Femur (tissue), 1 donor: ENCODE measurements at regions not wholly inside any gene's neighbourhood (a gene's known extent, or its start where the extent isn't known, plus 50 kb on each side); places are given as distances from the start of the nearest gene placed in this dataset.
"Not testable (repeated sequence)": the region's sequence is repeated elsewhere in the genome, so short reads cannot be mapped to it uniquely, and the experiment has no call there.

Source experiments
- DNase-seq: peaks from one replicate; pipeline ENCODE4 v3.0.0-alpha.2; 2017

DNA sequence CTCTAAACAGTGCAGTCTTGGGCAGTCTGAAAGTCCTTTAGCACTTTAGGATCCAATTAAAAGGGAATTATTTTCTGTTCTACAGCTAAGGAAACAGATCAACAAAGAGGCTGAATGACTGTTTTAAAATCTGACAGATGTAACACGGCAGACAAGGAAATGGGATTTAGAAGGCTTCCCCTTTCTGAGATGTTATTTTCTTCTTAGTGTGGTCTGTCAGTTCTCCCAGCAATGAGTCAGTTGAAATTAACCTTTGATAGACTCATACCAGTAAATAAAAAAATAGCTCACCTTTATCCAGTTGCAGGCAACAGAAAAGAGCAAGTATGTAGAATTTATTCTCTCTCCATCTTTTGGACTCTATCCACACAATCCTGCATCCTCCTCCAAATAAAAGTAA, 98.1 kb downstream of the NEDD1 start:
- no peak for DNase-seq

GRCh38 chr12:97005646-97006045, 98.6 kb downstream of the NEDD1 start:
- DNase-seq: no peak

- no peak for DNase-seq
These were observed 99.5 kb downstream of the NEDD1 start for GRCh38 chr12:97006585-97006984.

- no peak for DNase-seq
These were observed 109.1 kb downstream of the NEDD1 start for GRCh38 chr12:97016163-97016562.

- no peak for DNase-seq
These were observed 110.2 kb downstream of the NEDD1 start for GRCh38 chr12:97017213-97017612.

- DNase-seq: no peak
These were observed 115.6 kb downstream of the NEDD1 start for GRCh38 chr12:97022536-97023230.

- DNase-seq: no peak
These were observed 117.3 kb downstream of the NEDD1 start for GRCh38 chr12:97024393-97024792.

DNA sequence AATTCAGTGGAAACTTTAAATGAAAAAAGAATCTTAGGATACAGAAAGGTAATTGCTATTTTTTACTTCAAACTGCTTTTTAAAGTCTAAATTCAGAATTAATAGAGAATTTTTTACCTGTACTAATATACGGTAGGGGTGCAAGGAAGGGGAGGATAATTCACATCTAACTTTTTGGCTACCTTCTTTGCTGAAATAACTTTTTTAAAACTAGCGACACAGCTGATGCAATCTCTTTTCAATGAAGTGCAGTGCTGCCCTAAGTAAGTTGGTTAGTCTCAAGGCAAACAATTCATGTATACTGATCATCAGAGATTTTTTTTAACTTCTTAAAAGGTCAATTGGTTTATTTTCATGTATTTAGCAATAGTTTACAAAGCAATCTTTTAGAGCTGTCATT, 119.8 kb downstream of the NEDD1 start:
- no peak for DNase-seq

GRCh38 chr12:97027482-97027881, 120.4 kb downstream of the NEDD1 start:
- DNase-seq: no peak

GRCh38 chr12:97038131-97038530, 131.1 kb downstream of the NEDD1 start:
- DNase-seq: no peak

DNA sequence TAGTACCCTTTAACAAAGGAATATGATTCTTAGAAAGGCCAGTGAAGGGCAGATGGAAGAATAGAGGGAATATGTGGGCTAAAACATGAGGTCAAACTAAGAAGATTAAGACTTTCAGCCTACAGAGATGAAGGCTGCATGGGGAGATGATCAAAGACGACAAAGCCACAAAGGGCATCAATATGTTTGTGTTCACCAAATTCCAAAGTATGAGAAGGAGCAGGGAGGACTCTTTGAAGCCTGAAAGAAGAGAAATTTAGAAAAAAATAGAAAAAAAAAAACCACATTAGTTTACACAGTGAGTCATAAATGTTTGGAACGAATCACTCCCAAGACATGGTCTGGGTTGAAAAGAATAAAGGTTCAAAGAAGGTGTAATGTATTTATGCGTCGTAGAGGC, 131.8 kb downstream of the NEDD1 start:
- no peak for DNase-seq

DNA sequence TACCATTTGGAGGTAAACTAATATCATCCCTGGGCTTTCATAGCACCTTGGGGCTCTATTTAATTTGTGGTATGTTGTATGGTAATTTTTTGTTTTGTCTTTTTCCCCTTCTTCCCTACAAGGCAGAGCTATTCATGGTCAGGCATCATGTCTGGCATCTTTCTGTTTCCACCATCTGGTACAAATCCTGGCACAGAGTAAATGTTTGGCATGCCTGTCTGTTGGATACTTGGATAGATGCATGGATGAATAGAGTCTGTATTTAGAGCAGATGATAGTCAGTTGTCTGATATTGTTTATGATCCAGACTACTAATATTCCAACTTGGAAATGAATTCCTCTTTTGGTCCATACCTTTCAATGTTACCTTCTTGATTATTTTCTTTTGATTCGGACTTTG, 139.8 kb downstream of the NEDD1 start:
- no peak for DNase-seq

DNA sequence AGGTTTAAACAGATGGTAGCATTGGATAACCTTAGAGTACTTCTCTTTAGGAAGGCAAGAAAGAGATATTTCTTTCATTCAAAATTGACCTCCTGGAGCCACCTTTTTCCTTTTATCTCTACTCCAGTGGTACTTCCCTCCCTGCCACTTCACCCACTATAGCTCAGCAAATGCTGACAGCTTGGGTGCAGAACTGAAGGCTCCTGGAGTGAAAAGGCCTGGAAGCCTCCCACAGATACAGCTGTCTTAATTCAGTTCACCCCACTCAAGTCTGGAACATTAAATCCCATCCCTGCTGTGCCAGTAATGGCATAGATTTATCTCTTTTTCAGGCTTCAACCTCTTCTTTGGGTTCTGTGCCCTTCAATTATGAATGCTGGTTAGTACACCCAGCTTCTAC, 140.3 kb downstream of the NEDD1 start:
- no peak for DNase-seq

GRCh38 chr12:97048421-97049035, 141.5 kb downstream of the NEDD1 start:
- DNase-seq: no peak

DNA sequence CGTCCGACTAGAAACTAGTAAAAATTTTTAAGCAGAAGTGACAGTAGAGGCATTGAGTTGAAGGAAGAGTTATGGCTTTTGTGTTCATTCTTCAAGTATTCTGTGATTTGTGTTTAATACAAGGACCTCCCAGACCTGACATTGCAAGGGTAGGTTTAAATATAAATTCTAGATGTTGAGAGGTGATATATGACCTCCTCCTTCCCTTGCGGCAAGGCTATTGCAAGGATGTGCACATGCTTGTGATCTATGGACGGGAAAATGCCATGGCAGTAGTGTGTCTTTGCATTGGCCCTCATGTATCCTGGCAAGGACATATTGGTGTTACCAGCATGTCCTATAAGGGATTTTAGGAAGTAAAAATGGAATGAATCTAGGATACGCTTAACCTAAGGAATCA, 143.5 kb downstream of the NEDD1 start:
- DNase-seq: no peak

DNA sequence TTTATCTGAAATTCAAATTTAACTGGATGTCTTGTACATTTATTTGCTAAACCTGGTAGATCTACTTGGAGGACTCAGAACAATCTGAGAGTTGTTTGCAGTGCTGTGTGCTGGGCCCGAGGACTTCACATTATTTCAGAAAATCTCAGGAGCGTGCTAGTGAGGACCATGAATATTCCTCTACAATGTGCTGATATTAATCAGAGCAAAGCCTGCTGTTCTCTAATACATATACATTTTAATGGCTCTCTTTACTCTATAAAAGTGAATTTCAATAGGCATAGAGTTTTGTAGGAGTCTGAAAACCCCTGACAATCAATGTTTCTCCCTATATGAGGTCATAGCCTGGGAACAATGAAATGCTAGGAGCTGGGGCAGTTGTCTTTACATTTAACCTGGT, 144.3 kb downstream of the NEDD1 start:
- no peak for DNase-seq

DNA sequence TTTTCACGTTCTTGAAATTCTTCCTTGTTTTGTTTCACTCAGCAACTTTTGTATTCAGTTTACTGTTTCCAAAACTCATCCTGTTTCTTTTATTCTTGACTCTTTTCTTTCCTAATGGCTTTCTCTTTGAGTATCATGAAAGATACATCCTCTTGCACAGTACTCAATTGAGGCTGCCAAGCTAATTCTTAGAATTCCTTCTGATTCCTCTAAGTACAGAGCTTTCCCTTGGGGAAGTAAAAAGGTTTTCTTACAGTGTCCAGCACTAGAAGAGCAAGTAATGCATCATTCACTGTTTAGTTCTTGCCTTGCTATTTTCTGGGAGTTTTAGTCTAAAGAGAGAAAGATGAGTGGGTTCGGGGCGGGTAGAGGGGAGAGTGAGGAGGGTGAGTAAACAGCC, 154.1 kb downstream of the NEDD1 start:
- no peak for DNase-seq

DNA sequence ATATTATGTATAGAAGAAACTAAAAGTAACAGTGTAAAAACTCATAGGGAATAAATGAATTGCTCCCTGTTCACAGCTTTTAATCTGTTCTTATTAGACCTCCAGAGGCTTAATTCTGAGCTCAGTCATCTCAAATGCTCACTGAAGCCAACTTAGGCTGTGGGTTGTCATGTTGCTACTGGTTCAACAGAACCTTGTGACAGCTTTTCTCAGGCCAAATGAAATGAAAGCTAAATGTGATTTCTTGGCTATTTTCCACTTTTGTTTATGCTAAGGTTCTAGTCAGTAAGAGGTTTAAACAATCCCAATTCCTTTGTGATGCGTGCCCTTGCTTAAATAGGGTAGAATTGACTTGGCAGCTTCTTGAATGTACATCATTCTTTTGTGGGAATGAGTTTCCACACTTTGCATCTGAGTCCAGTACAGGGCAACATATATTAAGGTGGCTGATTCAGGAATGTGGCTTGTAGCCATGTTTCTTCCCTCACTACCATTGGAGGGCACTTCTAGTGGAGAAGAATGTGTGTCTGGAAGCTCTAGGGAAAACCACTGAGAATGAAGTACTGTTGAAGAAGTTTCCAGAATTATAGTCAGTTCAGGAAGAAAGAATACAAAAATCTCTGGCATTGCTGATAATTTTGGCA, 156.4 kb downstream of the NEDD1 start:
- no peak for DNase-seq

- no peak for DNase-seq
These were observed 168.3 kb downstream of the NEDD1 start for GRCh38 chr12:97075161-97075933.

DNA sequence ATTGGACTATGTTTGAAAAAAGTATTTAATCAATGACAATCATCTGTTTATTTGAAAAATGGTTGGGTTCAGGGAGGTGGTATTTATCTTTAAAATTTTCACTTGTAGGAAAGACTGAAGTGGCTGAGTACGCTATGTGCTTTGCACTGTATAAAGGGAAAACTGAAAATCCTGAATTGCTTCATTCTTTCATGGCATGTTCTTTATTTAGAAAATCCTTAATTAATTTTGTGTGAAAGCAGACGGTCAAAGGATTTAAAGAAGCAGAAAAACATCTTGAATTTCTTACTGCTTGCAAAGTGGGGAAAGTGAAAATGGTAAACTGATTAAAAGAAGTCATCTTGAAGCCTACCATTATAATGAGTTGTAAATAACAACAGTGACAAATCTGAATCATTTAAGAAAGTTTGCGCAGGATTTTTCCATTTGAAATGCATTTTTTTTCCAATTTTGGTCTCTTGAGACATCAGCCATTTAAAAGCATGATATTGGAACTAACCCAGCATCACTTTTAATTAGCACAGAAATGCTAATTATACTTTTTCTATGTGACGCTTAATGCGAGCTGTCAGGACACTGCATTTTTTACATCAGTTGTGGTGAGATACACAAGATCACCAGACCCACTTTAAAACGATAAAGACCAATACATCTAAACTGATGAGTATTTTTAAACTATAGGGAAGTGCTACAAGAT, 169.0 kb downstream of the NEDD1 start:
- no peak for DNase-seq

DNA sequence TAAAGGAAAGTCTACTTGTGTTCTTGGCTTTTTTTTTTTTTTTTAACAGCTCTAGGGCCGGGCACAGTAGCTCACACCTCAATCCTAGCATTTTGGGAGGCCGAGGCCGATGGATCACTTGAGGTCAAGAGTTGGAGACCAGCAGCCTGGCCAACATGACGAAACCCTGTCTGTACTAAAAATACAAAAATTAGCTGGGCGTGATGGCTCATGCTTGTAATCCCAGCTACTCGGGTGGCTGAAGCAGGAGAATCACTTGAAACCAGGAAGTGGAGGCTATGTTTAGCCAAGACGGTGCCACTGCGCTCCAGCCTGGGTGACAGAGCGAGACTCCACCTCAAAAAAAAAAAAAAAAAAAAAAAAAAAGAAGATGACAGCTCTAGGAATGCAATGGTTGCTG, 169.9 kb downstream of the NEDD1 start:
- DNase-seq: not testable (repeated sequence)

DNA sequence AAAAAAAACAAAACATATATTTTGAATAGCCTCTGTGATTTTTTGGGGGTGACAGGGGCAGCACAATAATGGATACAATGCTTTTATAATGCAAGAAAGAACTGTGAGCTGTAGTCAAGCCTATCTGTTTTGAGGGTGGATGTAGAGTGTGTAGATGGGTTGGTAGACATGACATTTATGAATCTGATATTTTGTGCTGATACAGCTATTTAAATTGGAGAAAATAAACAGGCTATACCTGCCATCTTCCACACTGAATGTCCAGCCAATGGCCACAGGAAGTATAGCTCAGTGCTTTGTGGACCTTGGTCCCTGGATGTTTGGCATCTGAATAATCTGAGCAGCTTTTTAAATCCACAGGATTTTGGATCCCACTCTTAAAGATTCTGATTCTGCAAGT, 175.0 kb downstream of the NEDD1 start:
- DNase-seq: no peak

- no peak for DNase-seq
These were observed 186.2 kb downstream of the NEDD1 start for GRCh38 chr12:97093187-97093683.
